Breast epithelium (tissue), 3 donors: ENCODE measurements at regions not wholly inside any gene's neighbourhood (a gene's known extent, or its start where the extent isn't known, plus 50 kb on each side); places are given as distances from the start of the nearest gene placed in this dataset.

ENCODE experiments used
- POLR2AphosphoS5 ChIP-seq, 3 donors: sonication (generic); formaldehyde crosslinking; IDR thresholded peaks; one replicate each; pipeline ENCODE4 v1.6.1; 2017; ENCODE audit warnings: antibody characterized with exemption in 3 of 3
- TF ChIP-seq, protein P1 (sequence below), 3 donors: fragments of 450-650 bp; IDR thresholded peaks; one replicate each; pipeline ENCODE4 v1.5.1; 2016 to 2017; ENCODE audit warnings: antibody characterized with exemption in 3 of 3, mild to moderate bottlenecking in 3 of 3, moderate library complexity in 3 of 3

DNA sequence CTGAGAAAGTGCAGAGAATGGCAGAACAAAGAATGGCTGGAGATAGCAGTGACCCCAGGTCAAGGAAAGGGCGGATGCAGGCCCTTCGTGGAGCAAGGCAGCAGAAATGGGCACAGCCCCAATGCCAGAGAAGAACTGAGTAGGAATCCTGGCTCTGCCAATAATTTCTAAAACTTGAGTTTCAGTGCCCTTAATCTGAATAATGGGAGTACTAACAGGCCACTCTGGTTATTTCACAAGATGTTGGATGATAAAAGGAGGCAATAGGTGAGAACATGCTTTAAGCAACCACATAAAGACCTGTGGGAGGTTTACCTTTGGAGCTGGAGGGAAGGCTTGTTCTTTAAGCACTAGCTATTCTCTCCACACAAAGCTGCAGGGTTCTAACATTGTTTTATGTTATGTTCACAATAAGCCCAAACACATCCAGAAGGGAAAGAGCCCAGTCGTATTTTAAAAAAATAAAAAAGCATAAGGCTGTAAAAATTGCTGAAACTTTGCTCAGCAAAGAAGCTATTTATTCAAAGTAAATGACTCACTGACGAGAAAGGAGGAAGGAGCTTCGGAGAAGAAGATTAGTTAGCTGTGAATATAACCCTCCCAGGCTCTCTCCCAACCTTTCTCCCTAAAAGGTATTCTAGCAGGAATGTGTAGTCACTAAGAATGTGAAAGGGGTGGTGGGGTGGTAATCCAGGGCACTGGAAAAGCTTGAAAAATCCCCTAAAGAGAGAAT is 470.2 kb downstream of the TXNL1 start:
- TF ChIP-seq, protein P1, sequence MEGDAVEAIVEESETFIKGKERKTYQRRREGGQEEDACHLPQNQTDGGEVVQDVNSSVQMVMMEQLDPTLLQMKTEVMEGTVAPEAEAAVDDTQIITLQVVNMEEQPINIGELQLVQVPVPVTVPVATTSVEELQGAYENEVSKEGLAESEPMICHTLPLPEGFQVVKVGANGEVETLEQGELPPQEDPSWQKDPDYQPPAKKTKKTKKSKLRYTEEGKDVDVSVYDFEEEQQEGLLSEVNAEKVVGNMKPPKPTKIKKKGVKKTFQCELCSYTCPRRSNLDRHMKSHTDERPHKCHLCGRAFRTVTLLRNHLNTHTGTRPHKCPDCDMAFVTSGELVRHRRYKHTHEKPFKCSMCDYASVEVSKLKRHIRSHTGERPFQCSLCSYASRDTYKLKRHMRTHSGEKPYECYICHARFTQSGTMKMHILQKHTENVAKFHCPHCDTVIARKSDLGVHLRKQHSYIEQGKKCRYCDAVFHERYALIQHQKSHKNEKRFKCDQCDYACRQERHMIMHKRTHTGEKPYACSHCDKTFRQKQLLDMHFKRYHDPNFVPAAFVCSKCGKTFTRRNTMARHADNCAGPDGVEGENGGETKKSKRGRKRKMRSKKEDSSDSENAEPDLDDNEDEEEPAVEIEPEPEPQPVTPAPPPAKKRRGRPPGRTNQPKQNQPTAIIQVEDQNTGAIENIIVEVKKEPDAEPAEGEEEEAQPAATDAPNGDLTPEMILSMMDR (IDR thresholded peaks at IDR 0.05): no peak
- no peak for TF ChIP-seq POLR2AphosphoS5 (IDR thresholded peaks at IDR 0.05)
